ENCODE measurements at regions not wholly inside any gene's neighbourhood (a gene's known extent, or its start where the extent isn't known, plus 50 kb on each side); places are given as distances from the start of the nearest gene placed in this dataset.

DNA sequence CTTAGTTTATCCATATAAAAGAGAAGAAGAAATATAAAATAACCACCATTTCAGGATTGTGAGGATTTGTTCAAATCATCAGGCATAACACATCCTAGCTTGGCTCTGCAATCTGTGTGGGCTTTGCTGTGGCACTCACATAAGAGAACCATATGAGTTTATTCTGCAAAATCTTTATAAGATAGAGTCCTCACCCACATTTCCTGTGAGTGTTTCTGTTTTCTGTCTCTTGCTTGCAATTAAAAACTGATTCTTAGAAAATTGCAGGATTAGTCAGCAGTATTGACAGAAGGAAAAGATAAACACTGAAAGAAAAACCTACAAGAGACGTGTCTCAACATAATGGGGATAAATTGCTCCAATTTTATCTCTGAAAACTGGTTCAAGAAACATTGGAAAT lies 258.5 kb downstream of the RND3 start:
- TF ChIP-seq, protein P1, sequence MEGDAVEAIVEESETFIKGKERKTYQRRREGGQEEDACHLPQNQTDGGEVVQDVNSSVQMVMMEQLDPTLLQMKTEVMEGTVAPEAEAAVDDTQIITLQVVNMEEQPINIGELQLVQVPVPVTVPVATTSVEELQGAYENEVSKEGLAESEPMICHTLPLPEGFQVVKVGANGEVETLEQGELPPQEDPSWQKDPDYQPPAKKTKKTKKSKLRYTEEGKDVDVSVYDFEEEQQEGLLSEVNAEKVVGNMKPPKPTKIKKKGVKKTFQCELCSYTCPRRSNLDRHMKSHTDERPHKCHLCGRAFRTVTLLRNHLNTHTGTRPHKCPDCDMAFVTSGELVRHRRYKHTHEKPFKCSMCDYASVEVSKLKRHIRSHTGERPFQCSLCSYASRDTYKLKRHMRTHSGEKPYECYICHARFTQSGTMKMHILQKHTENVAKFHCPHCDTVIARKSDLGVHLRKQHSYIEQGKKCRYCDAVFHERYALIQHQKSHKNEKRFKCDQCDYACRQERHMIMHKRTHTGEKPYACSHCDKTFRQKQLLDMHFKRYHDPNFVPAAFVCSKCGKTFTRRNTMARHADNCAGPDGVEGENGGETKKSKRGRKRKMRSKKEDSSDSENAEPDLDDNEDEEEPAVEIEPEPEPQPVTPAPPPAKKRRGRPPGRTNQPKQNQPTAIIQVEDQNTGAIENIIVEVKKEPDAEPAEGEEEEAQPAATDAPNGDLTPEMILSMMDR (IDR thresholded peaks at IDR 0.05), result no peak
- TF ChIP-seq POLR2A (IDR thresholded peaks at IDR 0.05), result no peak
